GM12874 (cell line): ENCODE measurements at regions not wholly inside any gene's neighbourhood (a gene's known extent, or its start where the extent isn't known, plus 50 kb on each side); places are given as distances from the start of the nearest gene placed in this dataset.

Source experiments
- CTCF ChIP-seq: IDR thresholded peaks from 2 replicates; pipeline ENCODE4 v1.5.1; 2011; ENCODE audit warnings: low read depth, mild to moderate bottlenecking, control low read depth, low read length, moderate library complexity; ENCODE audit not compliant: insufficient read depth

DNA sequence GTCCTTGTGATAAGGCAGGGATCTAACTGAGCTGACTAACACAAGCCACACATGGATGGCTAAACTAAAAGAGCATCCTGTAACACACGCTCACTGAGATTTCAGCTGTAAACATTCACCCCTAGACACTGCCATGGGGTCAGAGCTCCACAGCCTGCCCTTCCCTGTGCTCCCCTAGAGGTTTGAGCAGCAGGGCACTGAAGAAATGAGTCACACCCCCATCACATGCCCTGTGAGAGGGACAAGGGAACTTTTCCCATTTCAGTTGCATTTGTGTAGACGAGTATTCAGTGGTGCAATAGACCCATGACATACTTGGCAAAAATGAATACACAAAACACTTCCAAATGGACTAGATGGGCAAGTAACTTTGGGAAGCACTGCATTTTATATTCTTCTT lies 402.4 kb upstream of the LRRTM1 start:
- TF ChIP-seq CTCF, result no peak

DNA sequence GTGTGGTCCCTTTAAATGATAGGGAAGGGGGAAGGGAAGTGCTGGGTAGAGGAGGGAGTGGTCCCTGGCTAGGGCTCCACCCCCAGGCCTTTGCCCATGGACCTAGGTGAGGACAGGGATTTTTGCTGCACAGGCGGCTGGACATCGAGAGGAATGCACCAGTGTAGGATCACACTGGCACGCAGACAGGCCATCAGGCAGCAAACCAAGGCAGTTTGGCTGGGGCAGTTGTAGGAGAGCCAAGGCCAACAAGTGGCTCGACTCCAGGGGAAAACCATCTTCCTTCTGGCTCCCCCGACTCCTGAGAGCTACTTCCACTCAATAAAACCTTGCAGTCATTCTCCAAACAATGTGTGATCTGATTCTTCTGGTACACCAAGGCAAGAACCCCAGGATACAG lies 402.0 kb upstream of the LRRTM1 start:
- no peak for TF ChIP-seq CTCF

DNA sequence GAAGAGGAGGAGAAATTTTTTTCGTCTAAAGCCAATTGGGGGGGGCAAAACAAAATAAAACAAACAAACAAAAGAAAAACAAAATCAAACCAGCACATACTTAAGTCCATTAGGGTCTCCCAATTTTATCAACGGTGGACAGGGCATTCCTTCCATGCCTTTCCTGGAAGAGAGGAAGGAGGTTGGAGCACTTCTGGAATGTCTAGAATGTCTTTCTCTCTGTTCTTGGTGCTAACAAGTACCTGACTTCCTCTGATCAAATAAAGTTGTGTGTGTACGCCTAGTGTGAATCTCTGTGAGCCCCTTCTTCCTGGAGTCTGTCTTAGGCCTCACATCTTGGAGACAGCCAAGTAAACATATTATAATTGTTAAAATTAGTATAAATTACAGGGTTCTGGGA lies 399.0 kb upstream of the LRRTM1 start:
- TF ChIP-seq CTCF, result no peak

GRCh38 chr2:80700961-80701360 lies 396.4 kb upstream of the LRRTM1 start:
- TF ChIP-seq CTCF, result no peak
